ENCODE measurements at regions not wholly inside any gene's neighbourhood (a gene's known extent, or its start where the extent isn't known, plus 50 kb on each side); places are given as distances from the start of the nearest gene placed in this dataset.

GRCh38 chr7:32428546-32428945 is 61.6 kb downstream of the LSM5 start:
- peaks cover 0 to 3% of the 10 kb centered on the region in 2 donors for H3K9me3 ChIP-seq
- H3K27ac ChIP-seq: no peak overlapping the region
- no peak overlapping the region for H3K4me3 ChIP-seq
- TF ChIP-seq CTCF (IDR thresholded peaks at IDR 0.05): no peak
- intact Hi-C loops (cut with DNase I): no loop called here
- DNase-seq (ENCODE audit: low spot score in 2 of 2): no peak
- no peaks in the 10 kb centered on the region for H3K4me1 ChIP-seq
- H3K36me3 ChIP-seq: no peaks in the 10 kb centered on the region
- H3K27me3 ChIP-seq: peaks cover 12% of the 10 kb centered on the region

- H3K36me3 ChIP-seq: no peaks in the 10 kb centered on the region
- no peak overlapping the region for H3K27ac ChIP-seq
- intact Hi-C loops (cut with DNase I): no loop called here
- peaks cover 12% of the 10 kb centered on the region for H3K27me3 ChIP-seq
- H3K4me3 ChIP-seq: no peak overlapping the region
- TF ChIP-seq CTCF (IDR thresholded peaks at IDR 0.05): no peak
- no peak for DNase-seq (ENCODE audit: low spot score in 2 of 2)
- H3K9me3 ChIP-seq: peaks cover 0 to 3% of the 10 kb centered on the region in 2 donors
- H3K4me1 ChIP-seq: no peaks in the 10 kb centered on the region
Observed at GRCh38 chr7:32427769-32428291, 62.4 kb downstream of the LSM5 start.

- TF ChIP-seq CTCF (IDR thresholded peaks at IDR 0.05): no peak
- intact Hi-C loops (cut with DNase I): no loop called here
- DNase-seq (ENCODE audit: low spot score in 2 of 2): no peak
Observed at GRCh38 chr7:32416846-32417245, 73.3 kb downstream of the LSM5 start.

GRCh38 chr7:32415936-32416335 is 74.2 kb downstream of the LSM5 start:
- Histone ChIP-seq H3K4me1 (no peaks in the 10 kb centered on the region), H3K27ac (no peak overlapping the region), H3K27me3 (no peaks in the 10 kb centered on the region), H3K4me3 (no peak overlapping the region), H3K36me3 (no peaks in the 10 kb centered on the region), H3K9me3 (no peaks in the 10 kb centered on the region)
- intact Hi-C loops (cut with DNase I): no loop called here
- no peak for TF ChIP-seq CTCF (IDR thresholded peaks at IDR 0.05)
- no peak for DNase-seq (ENCODE audit: low spot score in 2 of 2)

More at GRCh38 chr7:32416846-32417245, 73.3 kb downstream of the LSM5 start:
- H3K4me3 ChIP-seq: no peak overlapping the region
- no peaks in the 10 kb centered on the region for H3K9me3 ChIP-seq
- H3K27ac ChIP-seq: no peak overlapping the region
- no peaks in the 10 kb centered on the region for H3K4me1 ChIP-seq
- H3K36me3 ChIP-seq: no peaks in the 10 kb centered on the region
- H3K27me3 ChIP-seq: no peaks in the 10 kb centered on the region

GRCh38 chr7:32415519-32415918 is 74.7 kb downstream of the LSM5 start:
- no peak for TF ChIP-seq CTCF (IDR thresholded peaks at IDR 0.05)
- intact Hi-C loops (cut with DNase I): no loop called here
- Histone ChIP-seq H3K27me3 (no peaks in the 10 kb centered on the region), H3K4me1 (no peaks in the 10 kb centered on the region), H3K36me3 (no peaks in the 10 kb centered on the region), H3K9me3 (no peaks in the 10 kb centered on the region), H3K4me3 (no peak overlapping the region), H3K27ac (no peak overlapping the region)
- DNase-seq (ENCODE audit: low spot score in 2 of 2): no peak

- DNase-seq (ENCODE audit: low spot score in 2 of 2): no peak
- Histone ChIP-seq H3K36me3 (no peaks in the 10 kb centered on the region), H3K27me3 (no peaks in the 10 kb centered on the region), H3K4me1 (no peaks in the 10 kb centered on the region), H3K27ac (no peak overlapping the region), H3K4me3 (no peak overlapping the region), H3K9me3 (no peaks in the 10 kb centered on the region)
- no peak for TF ChIP-seq CTCF (IDR thresholded peaks at IDR 0.05)
- intact Hi-C loops (cut with DNase I): no loop called here
Observed at GRCh38 chr7:32412471-32412870, 77.7 kb downstream of the LSM5 start.
